Mesenchymal stem cell (in vitro differentiated cells and primary cell): ENCODE measurements at regions not wholly inside any gene's neighbourhood (a gene's known extent, or its start where the extent isn't known, plus 50 kb on each side); places are given as distances from the start of the nearest gene placed in this dataset.

Experiments used
- DNase-seq: peaks from one replicate; pipeline ENCODE4 v3.0.0-alpha.2; 2013
- H2AFZ ChIP-seq: one replicate; pipeline ENCODE4 v1.6.1; 2013; ENCODE audit warnings: low read depth, mild to moderate bottlenecking, control low read depth, inconsistent platforms, low read length, moderate library complexity
- H2AK5ac ChIP-seq: 2 replicates; pipeline ENCODE4 v1.6.1; 2013; ENCODE audit warnings: low read length, moderate library complexity, mild to moderate bottlenecking, inconsistent platforms; ENCODE audit not compliant: severe bottlenecking
- H2BK120ac ChIP-seq: one replicate; pipeline ENCODE4 v1.6.1; 2013; ENCODE audit warnings: low read depth, mild to moderate bottlenecking, inconsistent platforms, low read length, moderate library complexity
- H2BK12ac ChIP-seq, 2 experiments: one replicate each; pipeline ENCODE4 v1.6.1; 2013; ENCODE audit warnings: inconsistent platforms in 2 of 2, low read length in 2 of 2, mild to moderate bottlenecking in 2 of 2, moderate library complexity in 2 of 2, control low read depth in 1 of 2
- H2BK15ac ChIP-seq: one replicate; pipeline ENCODE4 v1.6.1; 2013; ENCODE audit warnings: mild to moderate bottlenecking, low read depth, inconsistent platforms; ENCODE audit not compliant: poor library complexity, severe bottlenecking
- H2BK5ac ChIP-seq: 2 replicates; pipeline ENCODE4 v1.6.1; 2013; ENCODE audit warnings: low read depth, mild to moderate bottlenecking, low read length, control low read depth, inconsistent platforms; ENCODE audit not compliant: poor library complexity, severe bottlenecking
- H3K14ac ChIP-seq, 2 experiments: one replicate each; pipeline ENCODE4 v1.6.1; 2013; ENCODE audit warnings: inconsistent platforms in 2 of 2, low read length in 2 of 2, control low read depth in 1 of 2, mild to moderate bottlenecking in 1 of 2, moderate library complexity in 1 of 2
- H3K18ac ChIP-seq, 2 experiments: one replicate each; pipeline ENCODE4 v1.6.1; 2013; ENCODE audit warnings: inconsistent platforms in 2 of 2, low read length in 2 of 2, control low read depth in 1 of 2, low read depth in 1 of 2, mild to moderate bottlenecking in 1 of 2
- H3K23ac ChIP-seq, 2 experiments: one replicate each; pipeline ENCODE4 v1.6.1; 2013; ENCODE audit warnings: inconsistent platforms in 2 of 2, low read length in 2 of 2, mild to moderate bottlenecking in 2 of 2, moderate library complexity in 2 of 2, control low read depth in 1 of 2
- H3K27ac ChIP-seq: 2 replicates; pipeline ENCODE4 v1.5.1; 2013; ENCODE audit warnings: mild to moderate bottlenecking, moderate library complexity, low read length, control low read depth, inconsistent platforms; ENCODE audit not compliant: poor library complexity, severe bottlenecking
- H3K27me3 ChIP-seq, 2 experiments: 2 replicates each; pipeline versions ENCODE4 v1.6.1 to v1.7.0; 2013; ENCODE audit warnings: low read length in 2 of 2, mild to moderate bottlenecking in 2 of 2, moderate library complexity in 2 of 2, control low read depth in 1 of 2, inconsistent platforms in 1 of 2; ENCODE audit not compliant: control insufficient read depth in 1 of 2, insufficient read depth in 1 of 2
- H3K36me3 ChIP-seq, 2 experiments: 2 replicates each; pipeline versions ENCODE4 v1.6.1 to v1.7.0; 2013; ENCODE audit warnings: low read length in 2 of 2, control low read depth in 1 of 2, inconsistent platforms in 1 of 2, low read depth in 1 of 2, mild to moderate bottlenecking in 1 of 2; ENCODE audit not compliant: insufficient read depth in 2 of 2, control insufficient read depth in 1 of 2
- H3K4ac ChIP-seq, 2 experiments: one replicate each; pipeline ENCODE4 v1.6.1; 2013; ENCODE audit warnings: inconsistent platforms in 2 of 2, low read length in 2 of 2, mild to moderate bottlenecking in 2 of 2, moderate library complexity in 2 of 2, control low read depth in 1 of 2, low read depth in 1 of 2
- H3K4me1 ChIP-seq: 2 replicates; pipeline ENCODE4 v1.6.1; 2013; ENCODE audit warnings: low read depth, low read length, control low read depth; ENCODE audit not compliant: control insufficient read depth, insufficient read depth
- H3K4me2 ChIP-seq: 2 replicates; pipeline ENCODE4 v1.6.1; 2013; ENCODE audit warnings: low read length, mild to moderate bottlenecking, inconsistent platforms; ENCODE audit not compliant: poor library complexity, severe bottlenecking
- H3K4me3 ChIP-seq, 2 experiments: 2 replicates each; pipeline versions ENCODE4 v1.5.1 to v1.7.0; 2013; ENCODE audit warnings: low read length in 2 of 2, mild to moderate bottlenecking in 2 of 2, control low read depth in 1 of 2, low read depth in 1 of 2; ENCODE audit not compliant: insufficient read depth in 1 of 2
- H3K79me1 ChIP-seq: replicated peaks from 2 replicates; pipeline ENCODE4 v1.6.1; 2013; ENCODE audit warnings: mild to moderate bottlenecking, control low read depth, low read length, inconsistent platforms; ENCODE audit not compliant: poor library complexity, severe bottlenecking
- H3K9ac ChIP-seq: 2 replicates; pipeline ENCODE4 v1.7.0; 2013; ENCODE audit warnings: mild to moderate bottlenecking, low read length, moderate library complexity
- H3K9me3 ChIP-seq: 2 replicates; pipeline ENCODE4 v1.7.0; 2013; ENCODE audit warnings: mild to moderate bottlenecking, low read length; ENCODE audit not compliant: control insufficient read depth
- H4K8ac ChIP-seq: one replicate; pipeline ENCODE4 v1.6.1; 2013; ENCODE audit warnings: inconsistent platforms, mild to moderate bottlenecking, low read length, moderate library complexity
- H4K91ac ChIP-seq: one replicate; pipeline ENCODE4 v1.6.1; 2013; ENCODE audit warnings: mild to moderate bottlenecking, low read length, inconsistent platforms
- WGBS: methylation state at CpG from one replicate; pipeline ENCODE4 v1.1.7; 2013; ENCODE audit warnings: mixed read lengths; 5-methylcytosine and 5-hydroxymethylcytosine counted together

DNA sequence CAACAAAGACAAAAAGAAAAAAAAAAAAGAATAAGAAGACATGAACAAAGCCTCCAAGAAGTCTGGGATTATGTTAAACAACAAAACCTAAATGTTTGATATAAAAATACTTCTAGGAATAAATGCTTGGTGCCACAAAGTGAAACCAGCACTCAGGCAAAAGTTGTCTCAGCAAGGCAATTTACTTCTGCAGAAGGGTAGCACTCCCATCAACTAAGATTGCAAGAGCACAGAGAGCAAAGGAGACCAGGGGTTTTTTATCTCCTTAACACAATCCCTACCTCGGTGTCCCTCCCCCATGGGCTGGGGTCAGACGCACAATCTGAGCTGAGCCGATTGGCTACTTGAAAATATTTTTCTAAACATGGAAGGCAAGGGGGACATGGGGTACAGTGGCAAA is 381.3 kb upstream of the SLC24A2 start:
- H2BK15ac ChIP-seq: no peak overlapping the region
- no peak overlapping the region for H3K14ac ChIP-seq
- DNase-seq: no peak
- no peak overlapping the region for H3K18ac ChIP-seq
- no peak overlapping the region for H3K4me2 ChIP-seq
- H2AK5ac ChIP-seq: no peak overlapping the region
- H3K4me1 ChIP-seq: no peaks in the 10 kb centered on the region
- H3K27ac ChIP-seq: no peak overlapping the region
- no peak overlapping the region for H2BK5ac ChIP-seq
- WGBS: 95% methylated on average over 3 of the region's 3 CpGs
- no peak overlapping the region for H3K9ac ChIP-seq
- no peaks in the 10 kb centered on the region for H3K79me1 ChIP-seq
- no peak overlapping the region for H4K91ac ChIP-seq
- H2BK12ac ChIP-seq: no peak overlapping the region
- H3K36me3 ChIP-seq: no peaks in the 10 kb centered on the region
- no peak overlapping the region for H3K23ac ChIP-seq
- no peak overlapping the region for H3K4me3 ChIP-seq
- peaks cover 39% of the 10 kb centered on the region for H3K9me3 ChIP-seq
- no peaks in the 10 kb centered on the region for H3K27me3 ChIP-seq
- no peak overlapping the region for H4K8ac ChIP-seq
- no peak overlapping the region for H3K4ac ChIP-seq
- H2BK120ac ChIP-seq: no peak overlapping the region
- no peak overlapping the region for H2AFZ ChIP-seq

GRCh38 chr9:20152151-20152725 is 363.4 kb upstream of the SLC24A2 start:
- H3K79me1 ChIP-seq: no peaks in the 10 kb centered on the region
- no peak overlapping the region for H3K9ac ChIP-seq
- H3K4me1 ChIP-seq: no peaks in the 10 kb centered on the region
- no peaks in the 10 kb centered on the region for H3K36me3 ChIP-seq
- H3K27ac ChIP-seq: no peak overlapping the region
- no peak overlapping the region for H2BK120ac ChIP-seq
- no peak overlapping the region for H2BK12ac ChIP-seq
- no peak overlapping the region for H3K4ac ChIP-seq
- DNase-seq: no peak
- no peak overlapping the region for H2BK5ac ChIP-seq
- no peak overlapping the region for H4K8ac ChIP-seq
- H3K27me3 ChIP-seq: peaks cover 0 to 13% of the 10 kb centered on the region in 2 experiments
- H3K4me3 ChIP-seq: no peak overlapping the region
- no peak overlapping the region for H4K91ac ChIP-seq
- H3K23ac ChIP-seq: no peak overlapping the region
- H3K9me3 ChIP-seq: no peaks in the 10 kb centered on the region
- H3K4me2 ChIP-seq: no peak overlapping the region
- H2AK5ac ChIP-seq: no peak overlapping the region
- WGBS: 100% methylated on average over 2 of the region's 3 CpGs
- H2BK15ac ChIP-seq: no peak overlapping the region
- no peak overlapping the region for H3K18ac ChIP-seq
- H3K14ac ChIP-seq: no peak overlapping the region
- no peak overlapping the region for H2AFZ ChIP-seq

- Histone ChIP-seq H3K9me3 (no peaks in the 10 kb centered on the region), H2BK15ac (no peak overlapping the region), H3K23ac (no peak overlapping the region), H3K79me1 (no peaks in the 10 kb centered on the region), H3K4ac (no peak overlapping the region), H3K36me3 (no peaks in the 10 kb centered on the region), H3K27me3 (peaks cover 0 to 34% of the 10 kb centered on the region in 2 experiments), H2AK5ac (no peak overlapping the region), H3K4me3 (no peak overlapping the region), H2BK12ac (no peak overlapping the region), H3K14ac (no peak overlapping the region), H2BK120ac (no peak overlapping the region), H2BK5ac (no peak overlapping the region), H4K91ac (no peak overlapping the region), H2AFZ (no peak overlapping the region), H3K27ac (no peak overlapping the region), H3K18ac (no peak overlapping the region), H3K9ac (no peak overlapping the region), H3K4me2 (no peak overlapping the region), H3K4me1 (no peaks in the 10 kb centered on the region), H4K8ac (no peak overlapping the region)
- WGBS: 100% methylated on average over 1 of the region's 2 CpGs
- DNase-seq: no peak
These were observed 359.6 kb upstream of the SLC24A2 start for GRCh38 chr9:20148416-20148815.

DNA sequence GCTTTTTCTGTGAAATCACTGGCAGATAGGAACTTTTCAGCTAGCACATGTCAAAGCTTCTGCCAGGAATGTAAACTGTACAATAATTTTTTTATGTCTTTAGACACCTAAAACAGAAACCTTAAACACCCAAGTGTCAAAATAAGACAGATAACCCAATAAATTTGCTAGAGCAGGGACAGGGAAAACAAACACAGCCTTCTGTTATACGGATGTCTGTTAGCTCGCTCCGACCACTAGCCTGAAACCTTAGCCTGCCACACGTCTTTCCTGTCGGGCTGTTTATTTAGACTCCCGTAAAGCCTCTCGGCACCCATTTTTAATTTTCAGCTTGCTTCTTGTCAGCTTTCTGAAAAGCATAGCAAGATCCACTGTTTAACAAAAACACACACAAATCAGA is 355.4 kb upstream of the SLC24A2 start:
- Histone ChIP-seq H3K79me1 (no peaks in the 10 kb centered on the region), H3K23ac (no peak overlapping the region), H3K27ac (no peak overlapping the region), H2BK15ac (no peak overlapping the region), H3K14ac (peak overlapping the region in 1 of 2 experiments; percentile 86), H2BK12ac (no peak overlapping the region), H3K27me3 (peaks cover 0 to 26% of the 10 kb centered on the region in 2 experiments), H3K9me3 (no peaks in the 10 kb centered on the region), H3K18ac (peak overlapping the region in 1 of 2 experiments; percentile 57), H3K4me3 (no peak overlapping the region), H2AFZ (no peak overlapping the region), H3K36me3 (no peaks in the 10 kb centered on the region), H2BK120ac (no peak overlapping the region), H2BK5ac (no peak overlapping the region), H3K4me2 (peak overlapping the region; percentile 12), H4K8ac (no peak overlapping the region), H4K91ac (no peak overlapping the region), H3K9ac (no peak overlapping the region), H2AK5ac (no peak overlapping the region), H3K4me1 (no peaks in the 10 kb centered on the region), H3K4ac (no peak overlapping the region)
- WGBS: 4% methylated on average over 6 of the region's 7 CpGs
- DNase-seq: peak; percentile 8
